Heart right ventricle (tissue), 16 donors: ENCODE measurements at regions not wholly inside any gene's neighbourhood (a gene's known extent, or its start where the extent isn't known, plus 50 kb on each side); places are given as distances from the start of the nearest gene placed in this dataset.

Experiments used
- ATAC-seq, 8 donors: fragments of 200-7000 bp; cut with Tn5 transposase; one replicate each; pipeline ENCODE4 v1.9.1; 2020; ENCODE audit warnings: mild to moderate bottlenecking in 8 of 8, moderate library complexity in 8 of 8, moderate number of reproducible peaks in 1 of 8
- DNase-seq, 2 donors: peaks; one replicate each; pipeline ENCODE4 v3.0.0-alpha.2; 2020
- H3K27ac ChIP-seq, 10 donors: fragments of 200-600 bp; sonication (generic) in 2 of 10; one replicate each; pipeline versions ENCODE4 v1.5.0 to v1.8.0; 2020 to 2022; ENCODE audit warnings: mild to moderate bottlenecking in 3 of 10
- H3K27me3 ChIP-seq, 7 donors: fragments of 200-600 bp; one replicate each; pipeline ENCODE4 v1.8.0; 2021 to 2022; ENCODE audit warnings: mild to moderate bottlenecking in 2 of 7
- H3K36me3 ChIP-seq, 9 donors: fragments of 200-600 bp; sonication (generic) in 1 of 9; one replicate each; pipeline versions ENCODE4 v1.5.0 to v1.8.0; 2020 to 2022; ENCODE audit warnings: mild to moderate bottlenecking in 2 of 9
- H3K4me1 ChIP-seq, 9 donors: fragments of 200-600 bp; sonication (generic) in 1 of 9; one replicate each; pipeline versions ENCODE4 v1.5.0 to v1.8.0; 2020 to 2022; ENCODE audit warnings: mild to moderate bottlenecking in 4 of 9
- H3K4me3 ChIP-seq, 10 donors: fragments of 200-600 bp; sonication (generic) in 2 of 10; one replicate each; pipeline versions ENCODE4 v1.5.0 to v1.8.0; 2020 to 2022; ENCODE audit warnings: mild to moderate bottlenecking in 7 of 10, moderate library complexity in 2 of 10
- H3K9me3 ChIP-seq, 11 donors: fragments of 200-600 bp in 10 of 11; sonication (generic) in 2 of 11; one replicate each; pipeline versions ENCODE4 v1.5.0 to v1.8.0; 2013 to 2022; ENCODE audit warnings: mild to moderate bottlenecking in 2 of 11, control low read depth in 1 of 11, moderate library complexity in 1 of 11
- CTCF ChIP-seq, 9 donors: fragments of 200-600 bp; sonication (generic) in 2 of 9; IDR thresholded peaks; one replicate each; pipeline versions ENCODE4 v1.5.0 to v1.8.0; 2021 to 2022; ENCODE audit warnings: antibody characterized with exemption in 9 of 9, mild to moderate bottlenecking in 5 of 9, moderate library complexity in 1 of 9
- WGBS, 2 donors: extraction: QIAGEN DNeasy Blood & Tissue Kit; methylation state at CpG; one replicate each; pipeline ENCODE4 v1.1.7; 2013; ENCODE audit warnings: inconsistent platforms in 1 of 2; 5-methylcytosine and 5-hydroxymethylcytosine counted together
- intact Hi-C, 10 donors: fragments of 100-400 bp; cut with DNase I; formaldehyde crosslinking; loops; one replicate each; pipeline versions ENCODE4 v1.11.1 to v1.14.2; 2022
- donor health status: Arrhythmogenic right ventricular cardiomyopathy.
- donor health status: ischemic (EF 13 %, LVEDD 7.1; RV severe dilation, severe dysfunction).
- donor health status: healthy with polysubstance abuse.
- donor health status: DM: no; HTN: yes; CAD: no.
- donor health status: DM: no; HTN: no; CAD: no.
- donor health status: ischemic (EF 25% LVEDD 6.9; RV normal size, moderate dysfunction).
- donor health status: ischemic (EF 25% LVEDD 5.7; RV mildly dilated, moderate dysfunction).
- donor health status: healthy.
- donor health status: DM: yes; HTN: yes; CAD: no.
- donor health status: Ischemic cardiomyopathy.
- donor health status: ischemic (EF 35%, LVEDD 5.7; RV mildly dilated, moderate dysfunction).
- donor health status: nonischemic (EF 11% LVEDD 7.7; RV severe dilation, severe dysfunction).
- donor health status: DM: yes; HTN: yes; CAD: no.
- donor health status: PGD.
- donor health status: ischemic (EF 29% LVEDD 5.4; RV normal size, mild dysfunction).
- donor health status: nonischemic (EF 23%, LVEDD 6.1; RV moderate dilation, normal function).

- intact Hi-C loops = no loop called here
- H3K9me3 ChIP-seq = peaks cover 0 to 6% (median 0%) of the 10 kb centered on the region in 11 donors
- no peak for ATAC-seq
- H3K4me3 ChIP-seq = no peak overlapping the region
- no peak for DNase-seq
- no peaks in the 10 kb centered on the region for H3K27me3 ChIP-seq
- TF ChIP-seq CTCF (IDR thresholded peaks at IDR 0.05) = no peak
- WGBS, 2 donors = 90 to 94% methylated on average over 4 of the region's 4 CpGs
- no peaks in the 10 kb centered on the region for H3K36me3 ChIP-seq
- H3K27ac ChIP-seq = no peak overlapping the region
- no peaks in the 10 kb centered on the region for H3K4me1 ChIP-seq
Measured at GRCh38 chr12:91441246-91441645, 258.6 kb upstream of the DCN start.

GRCh38 chr12:91434081-91434480, 251.5 kb upstream of the DCN start:
- no peak for TF ChIP-seq CTCF (IDR thresholded peaks at IDR 0.05)
- Histone ChIP-seq H3K4me3 (no peak overlapping the region), H3K36me3 (no peaks in the 10 kb centered on the region), H3K27me3 (no peaks in the 10 kb centered on the region), H3K4me1 (peaks cover 0 to 6% (median 0%) of the 10 kb centered on the region in 9 donors), H3K9me3 (no peaks in the 10 kb centered on the region), H3K27ac (no peak overlapping the region)
- intact Hi-C loops = no loop called here
- ATAC-seq (no peak), DNase-seq (no peak)
- 93 to 95% methylated on average over 1 of the region's 1 CpG for WGBS, 2 donors

- WGBS, 2 donors = 63 to 67% methylated on average over 1 of the region's 1 CpG
- no peak for TF ChIP-seq CTCF (IDR thresholded peaks at IDR 0.05)
- H3K9me3 ChIP-seq = no peaks in the 10 kb centered on the region
- peaks cover 0 to 6% (median 0%) of the 10 kb centered on the region in 9 donors for H3K4me1 ChIP-seq
- intact Hi-C loops = no loop called here
- no peak overlapping the region for H3K27ac ChIP-seq
- H3K27me3 ChIP-seq = no peaks in the 10 kb centered on the region
- ATAC-seq (no peak), DNase-seq (no peak)
- no peak overlapping the region for H3K4me3 ChIP-seq
- no peaks in the 10 kb centered on the region for H3K36me3 ChIP-seq
Measured at GRCh38 chr12:91432755-91433154, 250.1 kb upstream of the DCN start.

- TF ChIP-seq CTCF (IDR thresholded peaks at IDR 0.05) = no peak
- Histone ChIP-seq H3K36me3 (no peaks in the 10 kb centered on the region), H3K9me3 (no peaks in the 10 kb centered on the region), H3K4me3 (no peak overlapping the region), H3K27me3 (no peaks in the 10 kb centered on the region), H3K27ac (no peak overlapping the region), H3K4me1 (peaks cover 0 to 6% (median 0%) of the 10 kb centered on the region in 9 donors)
- DNase-seq (no peak), ATAC-seq (peak in 1 of 8 donors; percentile 47)
- intact Hi-C loops = no loop called here
- WGBS, 2 donors = 22 to 25% methylated on average over 2 of the region's 2 CpGs
Measured at GRCh38 chr12:91432089-91432488, 249.5 kb upstream of the DCN start.

GRCh38 chr12:91424506-91424905, 241.9 kb upstream of the DCN start:
- no peaks in the 10 kb centered on the region for H3K36me3 ChIP-seq
- no peak for DNase-seq
- no peaks in the 10 kb centered on the region for H3K27me3 ChIP-seq
- no peak overlapping the region for H3K4me3 ChIP-seq
- H3K27ac ChIP-seq = no peak overlapping the region
- H3K4me1 ChIP-seq = no peaks in the 10 kb centered on the region
- intact Hi-C loops = no loop called here
- no peak for TF ChIP-seq CTCF (IDR thresholded peaks at IDR 0.05)
- no peaks in the 10 kb centered on the region for H3K9me3 ChIP-seq
- WGBS, 2 donors = 90 to 99% methylated on average over 2 of the region's 2 CpGs
- ATAC-seq = no peak
